ENCODE measurements at regions not wholly inside any gene's neighbourhood (a gene's known extent, or its start where the extent isn't known, plus 50 kb on each side); places are given as distances from the start of the nearest gene placed in this dataset.

DNA sequence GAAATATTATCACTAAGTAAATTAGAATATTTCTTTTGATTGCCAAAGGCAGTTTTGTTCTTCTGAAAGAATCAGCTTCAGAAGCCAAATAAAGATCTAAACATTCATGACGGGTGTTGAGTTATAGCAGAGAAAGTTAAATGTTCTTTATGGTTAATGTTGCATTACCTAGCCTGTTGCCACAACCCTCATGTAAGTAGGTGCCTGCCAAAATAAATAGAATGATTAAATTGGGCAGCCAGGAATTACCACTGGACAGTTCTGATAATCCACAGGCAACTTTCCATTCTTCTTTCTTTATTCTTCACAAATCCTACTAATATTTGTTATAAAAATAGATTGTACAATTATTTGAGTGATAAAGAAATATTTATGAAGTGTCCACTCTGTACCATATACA, 217.9 kb upstream of the NRIP1 start (continued):
- TF ChIP-seq ZNF266 (tag by site-specific recombination; IDR thresholded peaks at IDR 0.05; ENCODE audit: low read depth) (no peak), ZSCAN16 (tag by site-specific recombination; IDR thresholded peaks at IDR 0.05) (no peak), ZSCAN30 (tag by site-specific recombination; IDR thresholded peaks at IDR 0.05) (no peak), ZNF623 (tag by site-specific recombination; IDR thresholded peaks at IDR 0.05) (no peak), ZBTB7A (tag by site-specific recombination; IDR thresholded peaks at IDR 0.05; ENCODE audit: low read depth) (no peak), ZNF600 (tag by site-specific recombination; IDR thresholded peaks at IDR 0.05) (no peak)
- TF ChIP-seq, protein P1, sequence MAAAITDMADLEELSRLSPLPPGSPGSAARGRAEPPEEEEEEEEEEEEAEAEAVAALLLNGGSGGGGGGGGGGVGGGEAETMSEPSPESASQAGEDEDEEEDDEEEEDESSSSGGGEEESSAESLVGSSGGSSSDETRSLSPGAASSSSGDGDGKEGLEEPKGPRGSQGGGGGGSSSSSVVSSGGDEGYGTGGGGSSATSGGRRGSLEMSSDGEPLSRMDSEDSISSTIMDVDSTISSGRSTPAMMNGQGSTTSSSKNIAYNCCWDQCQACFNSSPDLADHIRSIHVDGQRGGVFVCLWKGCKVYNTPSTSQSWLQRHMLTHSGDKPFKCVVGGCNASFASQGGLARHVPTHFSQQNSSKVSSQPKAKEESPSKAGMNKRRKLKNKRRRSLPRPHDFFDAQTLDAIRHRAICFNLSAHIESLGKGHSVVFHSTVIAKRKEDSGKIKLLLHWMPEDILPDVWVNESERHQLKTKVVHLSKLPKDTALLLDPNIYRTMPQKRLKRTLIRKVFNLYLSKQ (tag by site-specific recombination; IDR thresholded peaks at IDR 0.05; ENCODE audit: borderline replicate concordance): no peak
- TF ChIP-seq, protein P2, sequence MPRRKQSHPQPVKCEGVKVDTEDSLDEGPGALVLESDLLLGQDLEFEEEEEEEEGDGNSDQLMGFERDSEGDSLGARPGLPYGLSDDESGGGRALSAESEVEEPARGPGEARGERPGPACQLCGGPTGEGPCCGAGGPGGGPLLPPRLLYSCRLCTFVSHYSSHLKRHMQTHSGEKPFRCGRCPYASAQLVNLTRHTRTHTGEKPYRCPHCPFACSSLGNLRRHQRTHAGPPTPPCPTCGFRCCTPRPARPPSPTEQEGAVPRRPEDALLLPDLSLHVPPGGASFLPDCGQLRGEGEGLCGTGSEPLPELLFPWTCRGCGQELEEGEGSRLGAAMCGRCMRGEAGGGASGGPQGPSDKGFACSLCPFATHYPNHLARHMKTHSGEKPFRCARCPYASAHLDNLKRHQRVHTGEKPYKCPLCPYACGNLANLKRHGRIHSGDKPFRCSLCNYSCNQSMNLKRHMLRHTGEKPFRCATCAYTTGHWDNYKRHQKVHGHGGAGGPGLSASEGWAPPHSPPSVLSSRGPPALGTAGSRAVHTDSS (tag by site-specific recombination; IDR thresholded peaks at IDR 0.05): no peak

- Histone ChIP-seq H3K36me3 (ENCODE audit: control insufficient read depth in 2 of 2, insufficient read depth in 1 of 2, low read length in 2 of 2) (no peaks in the 10 kb centered on the region), H3K27ac (ENCODE audit: extremely low read depth, low read depth, low read length) (no peak overlapping the region), H3K4me1 (ENCODE audit: control insufficient read depth, insufficient read depth, low read length) (no peaks in the 10 kb centered on the region), H3K4me3 (ENCODE audit: low read depth, low read length) (no peak overlapping the region), H3K9me3 (ENCODE audit: control insufficient read depth, insufficient read depth, low read depth, low read length) (no peaks in the 10 kb centered on the region)
- TF ChIP-seq ZNF521 (tag by site-specific recombination; IDR thresholded peaks at IDR 0.05): no peak
- TF ChIP-seq ZNF132 (tag by site-specific recombination; IDR thresholded peaks at IDR 0.05; ENCODE audit: borderline replicate concordance): no peak
- TF ChIP-seq, protein P1 (tag by site-specific recombination; IDR thresholded peaks at IDR 0.05; ENCODE audit: borderline replicate concordance): no peak
- TF ChIP-seq ZFP41 (tag by site-specific recombination; IDR thresholded peaks at IDR 0.05; ENCODE audit: borderline replicate concordance): no peak
- no peak for TF ChIP-seq GLI2 (tag by site-specific recombination; IDR thresholded peaks at IDR 0.05; ENCODE audit: borderline replicate concordance, low read depth)
- TF ChIP-seq ZNF248 (tag by site-specific recombination; IDR thresholded peaks at IDR 0.05): no peak
- TF ChIP-seq ZNF776 (tag by site-specific recombination; IDR thresholded peaks at IDR 0.05; ENCODE audit: borderline replicate concordance): no peak
- TF ChIP-seq ZNF561 (tag by site-specific recombination; IDR thresholded peaks at IDR 0.05; ENCODE audit: borderline replicate concordance): no peak
- no peak for TF ChIP-seq ZNF623 (tag by site-specific recombination; IDR thresholded peaks at IDR 0.05)
- TF ChIP-seq ZNF394 (tag by site-specific recombination; IDR thresholded peaks at IDR 0.05; ENCODE audit: borderline replicate concordance): no peak
- ChIA-PET POLR2A (no interaction called here), CTCF (no interaction called here)
These were observed 218.3 kb upstream of the NRIP1 start for GRCh38 chr21:15283138-15283537.

- POLR2A ChIA-PET: no interaction called here
These were observed 219.0 kb upstream of the NRIP1 start for GRCh38 chr21:15283789-15284188.

More at GRCh38 chr21:15283789-15284188, 219.0 kb upstream of the NRIP1 start:
- Histone ChIP-seq H3K4me3 (ENCODE audit: low read depth, low read length) (no peak overlapping the region), H3K4me1 (ENCODE audit: control insufficient read depth, insufficient read depth, low read length) (no peaks in the 10 kb centered on the region), H3K27ac (ENCODE audit: extremely low read depth, low read depth, low read length) (no peak overlapping the region), H3K9me3 (ENCODE audit: control insufficient read depth, insufficient read depth, low read depth, low read length) (no peaks in the 10 kb centered on the region), H3K36me3 (ENCODE audit: control insufficient read depth in 2 of 2, insufficient read depth in 1 of 2, low read length in 2 of 2) (no peaks in the 10 kb centered on the region)
- TF ChIP-seq, protein P3, sequence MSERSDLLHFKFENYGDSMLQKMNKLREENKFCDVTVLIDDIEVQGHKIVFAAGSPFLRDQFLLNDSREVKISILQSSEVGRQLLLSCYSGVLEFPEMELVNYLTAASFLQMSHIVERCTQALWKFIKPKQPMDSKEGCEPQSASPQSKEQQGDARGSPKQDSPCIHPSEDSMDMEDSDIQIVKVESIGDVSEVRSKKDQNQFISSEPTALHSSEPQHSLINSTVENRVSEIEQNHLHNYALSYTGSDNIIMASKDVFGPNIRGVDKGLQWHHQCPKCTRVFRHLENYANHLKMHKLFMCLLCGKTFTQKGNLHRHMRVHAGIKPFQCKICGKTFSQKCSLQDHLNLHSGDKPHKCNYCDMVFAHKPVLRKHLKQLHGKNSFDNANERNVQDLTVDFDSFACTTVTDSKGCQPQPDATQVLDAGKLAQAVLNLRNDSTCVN (tag by site-specific recombination; optimal IDR thresholded peaks at IDR 0.05): no peak
- TF ChIP-seq ELK4 (IDR thresholded peaks at IDR 0.05; ENCODE audit: borderline replicate concordance, low read depth, low read length) (no peak), ZNF843 (tag by site-specific recombination; IDR thresholded peaks at IDR 0.05) (no peak), ZNF174 (tag by site-specific recombination; IDR thresholded peaks at IDR 0.05) (no peak), ZNF398 (tag by site-specific recombination; IDR thresholded peaks at IDR 0.05) (no peak), ZNF48 (tag by site-specific recombination; IDR thresholded peaks at IDR 0.05) (no peak), HOXA7 (CRISPR knock-in tag; IDR thresholded peaks at IDR 0.05; ENCODE audit: borderline replicate concordance) (no peak)
- TF ChIP-seq, protein P4, sequence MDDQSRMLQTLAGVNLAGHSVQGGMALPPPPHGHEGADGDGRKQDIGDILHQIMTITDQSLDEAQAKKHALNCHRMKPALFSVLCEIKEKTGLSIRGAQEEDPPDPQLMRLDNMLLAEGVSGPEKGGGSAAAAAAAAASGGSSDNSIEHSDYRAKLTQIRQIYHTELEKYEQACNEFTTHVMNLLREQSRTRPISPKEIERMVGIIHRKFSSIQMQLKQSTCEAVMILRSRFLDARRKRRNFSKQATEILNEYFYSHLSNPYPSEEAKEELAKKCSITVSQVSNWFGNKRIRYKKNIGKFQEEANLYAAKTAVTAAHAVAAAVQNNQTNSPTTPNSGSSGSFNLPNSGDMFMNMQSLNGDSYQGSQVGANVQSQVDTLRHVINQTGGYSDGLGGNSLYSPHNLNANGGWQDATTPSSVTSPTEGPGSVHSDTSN (CRISPR knock-in tag; IDR thresholded peaks at IDR 0.05): no peak
- CTCF ChIA-PET: no interaction called here

Data from HEK293 (cell line).